HAP-1 (cell line): ENCODE measurements at regions not wholly inside any gene's neighbourhood (a gene's known extent, or its start where the extent isn't known, plus 50 kb on each side); places are given as distances from the start of the nearest gene placed in this dataset.

Source experiments
- DNase-seq, 2 experiments: peaks; one replicate each; pipeline ENCODE4 v3.0.0-alpha.2; 2016 to 2020; ENCODE audit warnings: low spot score in 2 of 2
- H3K27me3 ChIP-seq: fragments of 250-450 bp; sonication (Bioruptor Pico); 2 replicates; pipeline ENCODE4 v1.5.1; 2020; ENCODE audit warnings: low read depth, mild to moderate bottlenecking, moderate library complexity
- H3K36me3 ChIP-seq: fragments of 250-450 bp; sonication (Bioruptor Pico); replicated peaks from 2 replicates; pipeline ENCODE4 v1.5.1; 2020; ENCODE audit warnings: mild to moderate bottlenecking
- H3K4me1 ChIP-seq: fragments of 250-450 bp; sonication (Bioruptor Pico); 2 replicates; pipeline ENCODE4 v1.5.1; 2020; ENCODE audit warnings: mild to moderate bottlenecking
- H3K4me3 ChIP-seq: fragments of 250-450 bp; sonication (Bioruptor Pico); 2 replicates; pipeline ENCODE4 v1.5.1; 2020; ENCODE audit warnings: mild to moderate bottlenecking, moderate library complexity
- H3K9me3 ChIP-seq: fragments of 250-450 bp; sonication (Bioruptor Pico); 2 replicates; pipeline ENCODE4 v1.5.1; 2020; ENCODE audit warnings: mild to moderate bottlenecking, moderate library complexity
- in situ Hi-C: fragments of 300-500 bp; cut with MboI; formaldehyde crosslinking; loops from 3 replicates; pipeline ENCODE4 v1.14.3; 2020; ENCODE audit warnings: low sequenced_read_pairs, inconsistent platforms, mixed read lengths

DNA sequence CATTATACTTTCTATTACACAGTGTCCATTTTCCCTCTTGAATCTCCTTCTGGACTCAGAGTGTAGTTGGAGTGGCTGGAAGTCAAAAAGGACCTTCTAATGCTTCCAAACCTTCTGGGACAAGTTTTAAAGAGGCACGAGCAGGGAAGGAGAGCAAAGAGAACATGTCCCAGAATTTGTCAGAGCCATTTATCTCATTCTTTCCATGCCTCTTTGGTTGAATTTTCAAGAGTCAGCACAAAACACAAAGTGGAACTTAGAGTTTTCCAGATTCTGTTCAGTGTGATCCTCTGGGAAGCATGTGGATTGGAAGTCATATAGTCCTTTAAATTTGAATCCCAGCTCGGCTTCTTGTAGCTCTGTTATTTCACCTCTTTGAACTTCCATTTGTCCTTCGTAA, 138.2 kb upstream of the PWP1 start:
- H3K27me3 ChIP-seq, result no peaks in the 10 kb centered on the region
- H3K4me1 ChIP-seq, result no peaks in the 10 kb centered on the region
- in situ Hi-C loops, result no loop called here
- no peaks in the 10 kb centered on the region for H3K36me3 ChIP-seq
- no peak overlapping the region for H3K4me3 ChIP-seq
- no peak for DNase-seq
- H3K9me3 ChIP-seq, result no peaks in the 10 kb centered on the region

DNA sequence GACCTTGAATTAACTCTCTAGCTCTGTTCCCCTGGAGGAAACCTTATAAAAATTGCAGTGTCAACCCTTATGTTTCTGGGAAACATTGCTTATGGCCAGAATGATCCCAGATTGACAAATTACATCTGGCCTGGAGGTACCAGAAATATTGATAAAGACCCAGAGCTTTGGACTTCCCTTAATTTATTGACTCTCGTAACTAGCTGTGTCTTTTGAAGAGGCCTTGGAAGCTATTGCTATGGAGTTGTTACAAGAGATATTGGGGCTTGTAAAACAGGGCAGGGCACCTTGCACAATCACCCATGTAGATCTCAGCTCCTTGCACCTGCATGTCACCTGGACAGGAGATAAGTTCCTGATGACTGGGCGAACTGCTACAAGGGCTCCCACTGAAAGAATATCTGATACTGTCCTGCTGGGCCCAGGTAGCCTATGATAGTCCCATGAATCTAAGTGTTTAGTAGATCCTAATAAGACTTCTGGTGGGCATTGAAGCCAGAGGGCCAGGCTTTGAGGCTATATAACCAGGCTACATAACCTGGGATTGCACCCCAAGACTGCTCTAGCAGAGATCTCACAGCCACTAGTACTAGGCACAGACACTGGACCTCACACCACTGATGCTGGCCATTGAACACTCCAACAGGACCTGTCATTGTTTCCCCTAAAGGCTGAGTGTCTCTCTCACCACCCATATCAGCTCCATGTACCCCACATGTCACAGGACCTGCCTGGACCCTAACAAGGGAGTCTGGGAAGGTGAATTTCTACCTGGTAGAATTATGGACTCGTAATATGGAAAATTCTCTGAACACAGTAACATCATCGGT, 135.7 kb upstream of the PWP1 start:
- Histone ChIP-seq H3K27me3 (no peaks in the 10 kb centered on the region), H3K4me1 (no peaks in the 10 kb centered on the region), H3K9me3 (no peaks in the 10 kb centered on the region), H3K36me3 (no peaks in the 10 kb centered on the region), H3K4me3 (no peak overlapping the region)
- in situ Hi-C loops, result no loop called here
- no peak for DNase-seq

DNA sequence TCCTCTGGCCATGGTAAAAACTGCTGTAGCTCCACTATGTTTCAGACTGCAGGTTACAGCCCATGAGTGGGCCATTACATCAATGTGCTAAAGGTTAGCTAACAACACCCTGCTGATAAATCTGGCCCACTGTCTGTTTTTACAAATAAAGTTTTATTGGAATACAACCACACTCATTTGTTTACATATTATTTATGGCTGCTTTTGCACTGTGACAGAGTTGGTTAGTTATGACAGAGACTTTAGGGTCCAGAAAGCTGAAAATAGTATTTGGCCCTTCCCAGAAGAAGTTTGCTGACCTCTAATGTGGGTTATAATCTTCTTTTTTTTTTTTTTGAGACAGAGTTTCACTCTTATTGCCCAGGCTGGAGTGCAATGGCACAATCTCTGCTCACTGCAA, 134.2 kb upstream of the PWP1 start:
- in situ Hi-C loops, result no loop called here
- no peaks in the 10 kb centered on the region for H3K4me1 ChIP-seq

DNA sequence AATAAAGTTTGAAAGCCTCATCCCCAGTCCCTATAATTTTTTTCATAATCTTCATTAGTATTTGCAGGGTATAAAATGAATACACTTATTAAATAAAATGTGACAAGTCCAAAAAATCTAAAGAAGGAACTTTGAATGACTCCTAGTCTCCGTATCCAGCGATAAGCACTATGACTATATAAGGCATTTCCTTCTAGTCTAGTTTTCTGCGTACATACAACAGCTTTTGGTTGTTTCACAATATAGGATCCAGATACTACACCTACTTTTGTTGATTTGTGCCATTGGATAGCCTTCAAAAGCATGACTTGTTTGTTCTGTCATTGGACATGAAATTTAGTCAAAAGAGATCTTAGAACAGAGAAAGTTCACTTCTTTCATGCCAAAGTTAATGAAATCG, 133.3 kb upstream of the PWP1 start:
- Histone ChIP-seq H3K4me1 (no peaks in the 10 kb centered on the region), H3K4me3 (no peak overlapping the region), H3K9me3 (no peaks in the 10 kb centered on the region), H3K27me3 (no peaks in the 10 kb centered on the region), H3K36me3 (no peaks in the 10 kb centered on the region)
- no peak for DNase-seq
- in situ Hi-C loops, result no loop called here

More for the DNA sequence above, 134.2 kb upstream of the PWP1 start:
- Histone ChIP-seq H3K9me3 (no peaks in the 10 kb centered on the region), H3K27me3 (no peaks in the 10 kb centered on the region), H3K4me3 (no peak overlapping the region), H3K36me3 (no peaks in the 10 kb centered on the region)
- DNase-seq, result no peak

DNA sequence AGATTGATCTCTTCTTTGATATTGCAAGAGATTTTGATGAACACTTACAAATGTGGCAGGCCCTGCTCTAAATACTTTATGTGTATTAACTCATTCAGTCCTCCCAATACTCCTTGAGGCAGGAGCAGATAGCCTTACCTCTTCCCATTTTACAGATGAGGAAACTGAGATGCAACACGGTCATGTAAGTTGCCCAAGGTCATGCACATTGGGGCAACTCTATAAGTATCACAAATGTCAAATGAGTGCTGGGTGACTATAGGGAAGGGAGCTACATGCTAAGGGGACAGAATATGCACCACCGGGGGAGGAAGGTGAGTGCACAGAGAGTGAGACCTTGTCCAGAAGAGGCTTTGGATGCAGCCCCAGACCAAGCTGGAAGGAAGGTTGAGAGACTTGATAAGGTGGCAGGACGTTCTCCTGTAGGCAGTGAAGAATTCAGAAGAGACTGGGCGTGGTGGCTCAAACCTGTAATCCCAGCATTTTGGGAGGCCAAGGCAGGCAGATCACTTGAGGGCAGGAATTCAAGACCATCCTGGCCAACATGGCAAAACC, 132.3 kb upstream of the PWP1 start:
- Histone ChIP-seq H3K27me3 (no peaks in the 10 kb centered on the region), H3K36me3 (no peaks in the 10 kb centered on the region), H3K9me3 (no peaks in the 10 kb centered on the region), H3K4me1 (no peaks in the 10 kb centered on the region), H3K4me3 (no peak overlapping the region)
- no peak for DNase-seq
- in situ Hi-C loops, result no loop called here

DNA sequence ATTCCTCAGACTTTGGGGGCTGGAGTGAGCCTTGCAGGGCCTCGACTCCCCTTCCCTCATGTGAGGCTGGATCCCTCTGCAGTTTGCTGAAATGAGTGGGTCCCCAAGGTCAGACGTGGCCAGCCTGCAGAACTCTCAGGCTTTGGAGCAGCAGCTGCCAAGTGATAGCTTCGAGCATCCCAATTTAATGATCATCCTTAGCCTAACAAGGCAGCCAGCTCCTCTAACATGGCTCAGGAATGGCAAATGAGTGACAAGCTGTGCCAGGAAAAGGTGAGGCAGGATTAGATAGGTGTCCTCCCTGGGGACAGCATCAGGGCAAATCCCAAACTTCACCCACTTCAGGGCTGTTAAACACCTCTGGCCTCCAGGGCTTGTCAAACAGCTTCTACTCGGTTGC, 130.7 kb upstream of the PWP1 start:
- Histone ChIP-seq H3K36me3 (no peaks in the 10 kb centered on the region), H3K4me3 (no peak overlapping the region), H3K27me3 (no peaks in the 10 kb centered on the region), H3K9me3 (no peaks in the 10 kb centered on the region), H3K4me1 (no peaks in the 10 kb centered on the region)
- DNase-seq, result no peak
- in situ Hi-C loops, result no loop called here

DNA sequence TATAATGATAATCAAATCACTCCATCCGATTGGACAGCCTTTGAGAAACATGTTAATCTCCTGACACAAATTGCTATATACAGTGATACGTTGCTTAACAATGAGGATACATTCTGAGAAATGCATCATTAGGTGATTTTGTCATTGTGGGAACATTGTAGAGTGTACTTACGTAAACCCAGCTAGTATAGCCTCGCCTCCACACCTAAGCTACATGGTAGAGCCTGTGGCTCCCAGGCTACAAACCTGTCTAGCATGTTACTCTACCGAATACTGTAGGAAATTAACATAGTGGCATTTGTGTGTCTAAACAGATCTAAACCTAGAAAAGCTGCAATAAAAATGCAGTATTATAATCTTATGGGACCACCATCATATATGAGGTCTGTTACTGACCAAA, 128.6 kb upstream of the PWP1 start:
- Histone ChIP-seq H3K4me3 (no peak overlapping the region), H3K36me3 (no peaks in the 10 kb centered on the region), H3K4me1 (no peaks in the 10 kb centered on the region), H3K27me3 (no peaks in the 10 kb centered on the region), H3K9me3 (no peaks in the 10 kb centered on the region)
- no peak for DNase-seq
- in situ Hi-C loops, result no loop called here

DNA sequence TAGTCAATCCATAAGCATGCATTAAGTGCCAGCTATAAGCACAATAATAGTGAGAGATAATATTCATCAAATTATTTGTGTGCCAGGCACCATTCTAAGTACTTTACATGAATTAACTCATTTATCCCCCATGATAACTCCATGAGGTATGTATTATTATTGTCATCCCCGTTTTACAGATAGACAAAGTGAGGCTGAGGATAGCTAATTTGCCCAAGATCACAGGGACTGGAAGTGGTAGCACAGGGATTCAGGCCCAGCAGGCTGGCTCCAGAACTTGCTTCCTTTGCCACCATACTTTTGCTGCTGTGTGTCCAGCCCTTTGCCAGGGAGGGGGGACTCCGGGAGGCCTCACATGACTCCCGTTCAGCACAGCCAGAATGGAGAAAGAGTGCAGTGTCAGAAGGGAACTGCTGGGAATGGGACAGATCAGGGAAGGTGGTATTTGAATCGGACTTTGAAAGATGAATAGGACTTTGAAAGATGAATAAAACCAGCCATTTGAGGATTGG, 128.0 kb upstream of the PWP1 start:
- Histone ChIP-seq H3K27me3 (no peaks in the 10 kb centered on the region), H3K36me3 (no peaks in the 10 kb centered on the region), H3K4me1 (no peaks in the 10 kb centered on the region), H3K4me3 (no peak overlapping the region), H3K9me3 (no peaks in the 10 kb centered on the region)
- no peak for DNase-seq
- in situ Hi-C loops, result no loop called here

DNA sequence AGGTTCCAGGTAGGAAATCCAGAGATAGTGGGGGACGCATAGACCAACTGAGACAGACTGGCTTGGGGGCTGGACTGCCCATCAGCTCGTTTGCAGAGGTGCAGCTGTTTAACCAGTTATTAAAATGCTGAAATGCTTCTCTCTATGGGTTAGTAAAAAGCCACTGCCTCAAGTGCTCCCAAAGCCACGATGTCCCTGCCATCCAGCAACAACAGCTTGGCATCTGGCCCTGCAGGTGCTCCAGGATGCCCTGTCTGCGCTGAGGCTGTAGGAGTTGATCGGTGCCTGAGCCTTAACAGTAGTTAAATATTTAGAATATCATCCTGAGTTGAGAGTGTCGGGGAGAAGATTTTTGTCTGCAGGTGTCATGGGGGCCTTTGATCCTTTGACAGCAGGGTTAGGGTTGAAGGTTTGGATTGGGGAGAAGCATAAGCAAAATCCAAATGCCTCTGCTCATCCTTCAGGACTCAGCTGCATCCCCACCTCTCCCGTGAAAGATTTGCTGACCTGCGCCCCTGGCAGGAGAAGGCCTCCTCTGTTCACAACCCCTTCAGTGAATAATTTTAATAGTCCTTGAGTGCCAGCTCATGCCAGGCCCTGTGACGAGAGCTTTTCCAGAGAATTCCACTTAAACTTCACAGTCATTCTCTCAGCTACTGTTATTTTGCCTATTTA, 127.3 kb upstream of the PWP1 start:
- in situ Hi-C loops, result no loop called here

DNA sequence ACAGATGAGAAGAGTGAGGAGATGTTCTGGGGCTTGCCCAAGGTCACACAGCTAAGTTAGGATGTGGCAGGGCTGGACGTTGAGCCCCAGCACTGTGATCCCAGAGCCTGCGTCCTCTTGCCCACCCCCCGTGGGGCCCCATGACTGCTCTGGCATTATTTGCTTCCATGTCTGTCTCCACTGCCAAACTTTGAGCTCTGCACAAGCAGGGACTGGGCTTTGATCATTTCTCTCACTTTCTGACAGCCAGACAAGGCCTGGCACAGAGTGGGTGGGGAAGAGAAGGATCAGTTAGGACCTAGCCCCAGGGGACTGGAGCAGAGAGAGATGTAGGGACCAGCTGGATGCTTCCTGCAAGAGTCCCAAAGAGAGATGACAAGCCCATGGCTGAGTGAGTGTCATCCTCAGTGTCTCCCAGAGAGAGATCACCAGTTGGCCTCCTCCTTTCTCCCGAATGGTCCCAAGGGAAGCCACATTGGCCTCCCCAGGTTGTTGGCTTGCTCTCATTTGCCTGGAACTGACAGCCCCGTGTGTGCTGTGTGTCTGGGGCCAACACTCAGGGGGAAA, 126.7 kb upstream of the PWP1 start:
- H3K27me3 ChIP-seq, result no peaks in the 10 kb centered on the region
- H3K9me3 ChIP-seq, result no peaks in the 10 kb centered on the region
- H3K4me3 ChIP-seq, result no peak overlapping the region
- no peaks in the 10 kb centered on the region for H3K36me3 ChIP-seq
- H3K4me1 ChIP-seq, result no peaks in the 10 kb centered on the region
- no peak for DNase-seq
- in situ Hi-C loops, result no loop called here

More for the DNA sequence above, 127.3 kb upstream of the PWP1 start:
- no peaks in the 10 kb centered on the region for H3K9me3 ChIP-seq
- no peaks in the 10 kb centered on the region for H3K27me3 ChIP-seq
- H3K4me1 ChIP-seq, result no peaks in the 10 kb centered on the region
- no peak overlapping the region for H3K4me3 ChIP-seq
- no peaks in the 10 kb centered on the region for H3K36me3 ChIP-seq
- DNase-seq, result no peak

DNA sequence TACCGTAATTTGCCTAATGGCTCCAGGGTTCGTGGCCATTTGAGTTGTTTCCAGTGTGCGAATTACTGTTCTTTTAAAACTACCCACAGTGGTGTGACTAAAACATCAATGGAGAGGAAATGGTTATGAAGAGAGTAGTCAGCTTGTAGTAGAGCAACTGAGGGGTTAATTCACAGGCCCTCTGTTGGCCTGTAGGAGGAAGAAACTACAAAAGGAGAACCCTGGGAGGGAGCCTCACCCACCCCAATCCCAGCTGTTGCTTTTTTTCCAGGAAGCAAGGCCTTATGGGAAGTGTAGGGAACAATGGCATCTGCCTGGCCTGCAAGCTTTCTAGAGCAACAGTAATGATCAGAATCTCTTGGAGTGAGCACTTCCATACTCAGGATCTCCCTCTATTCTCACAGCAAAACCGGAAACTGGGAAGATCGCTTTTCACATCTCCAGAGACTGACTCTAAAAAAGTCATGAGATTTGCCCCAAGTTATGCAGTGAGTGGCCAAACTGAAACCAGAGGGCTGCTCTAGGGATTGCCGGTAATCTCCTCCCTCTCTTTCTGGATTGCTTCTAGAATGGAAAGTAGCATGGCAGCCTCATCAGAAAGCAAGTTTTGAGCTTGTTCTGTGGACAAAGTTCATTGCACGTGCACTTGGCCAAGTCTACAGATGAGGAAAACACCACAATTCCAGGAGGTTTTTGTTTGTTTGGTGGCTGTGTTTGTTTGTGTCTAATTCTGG, 125.3 kb upstream of the PWP1 start:
- no peaks in the 10 kb centered on the region for H3K9me3 ChIP-seq
- DNase-seq, result peak; percentile 10 to 14
- no peaks in the 10 kb centered on the region for H3K36me3 ChIP-seq
- no peaks in the 10 kb centered on the region for H3K4me1 ChIP-seq
- no peak overlapping the region for H3K4me3 ChIP-seq
- in situ Hi-C loops, result no loop called here
- H3K27me3 ChIP-seq, result no peaks in the 10 kb centered on the region

DNA sequence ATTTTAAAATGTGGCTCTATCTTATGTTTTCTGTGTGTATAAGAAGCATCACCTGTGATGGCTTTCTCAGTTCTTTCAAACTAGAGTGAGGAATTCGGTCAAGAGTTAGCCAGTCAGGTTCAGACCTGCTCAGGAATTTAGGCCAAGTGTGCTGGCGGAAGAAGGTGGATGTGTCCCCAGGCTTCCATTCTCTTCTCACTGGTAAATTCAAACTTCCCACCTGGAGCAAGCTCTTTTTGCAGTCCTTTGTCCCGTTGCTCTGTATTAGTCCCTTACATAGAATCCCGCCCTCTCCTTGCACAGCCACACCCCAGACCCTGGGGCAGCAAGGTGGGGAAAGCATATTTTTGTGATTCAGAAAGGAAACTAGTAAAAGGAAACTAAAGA, 124.7 kb upstream of the PWP1 start:
- H3K4me3 ChIP-seq, result no peak overlapping the region
- in situ Hi-C loops, result no loop called here
- no peaks in the 10 kb centered on the region for H3K27me3 ChIP-seq
- no peaks in the 10 kb centered on the region for H3K36me3 ChIP-seq
- H3K9me3 ChIP-seq, result no peaks in the 10 kb centered on the region
- no peak for DNase-seq
- H3K4me1 ChIP-seq, result no peaks in the 10 kb centered on the region

DNA sequence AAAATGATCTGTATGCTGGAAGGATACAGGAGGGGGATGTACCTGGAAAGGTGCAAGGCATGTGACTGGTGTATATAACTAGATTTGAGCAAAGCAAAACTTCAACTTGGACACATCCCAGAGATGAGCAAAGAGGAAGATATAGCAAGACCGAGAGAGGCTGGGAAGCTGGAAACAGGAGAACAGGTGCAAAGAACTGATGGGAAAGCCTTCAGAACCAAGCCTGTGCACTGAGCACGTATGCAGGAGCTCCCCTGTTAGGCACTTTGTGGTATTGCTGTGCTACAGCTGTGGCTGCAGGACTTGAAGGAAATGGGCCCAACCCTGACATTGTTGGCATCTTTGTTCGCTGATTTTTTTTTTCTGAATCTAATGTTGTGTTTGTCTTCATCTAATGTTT, 120.7 kb upstream of the PWP1 start:
- Histone ChIP-seq H3K4me3 (no peak overlapping the region), H3K4me1 (no peaks in the 10 kb centered on the region), H3K36me3 (no peaks in the 10 kb centered on the region), H3K9me3 (no peaks in the 10 kb centered on the region), H3K27me3 (no peaks in the 10 kb centered on the region)
- in situ Hi-C loops, result no loop called here
- DNase-seq, result no peak
